Esophagus squamous epithelium (tissue), 4 donors: ENCODE measurements at regions not wholly inside any gene's neighbourhood (a gene's known extent, or its start where the extent isn't known, plus 50 kb on each side); places are given as distances from the start of the nearest gene placed in this dataset.

Experiments
- CTCF ChIP-seq, 6 experiments: fragments of 450-650 bp in 4 of 6; fragments of 200-600 bp in 2 of 6; sonication (generic) in 2 of 6; IDR thresholded peaks; one replicate each; pipeline ENCODE4 v1.5.1; 2016 to 2019; ENCODE audit warnings: antibody characterized with exemption in 6 of 6, mild to moderate bottlenecking in 4 of 6, moderate library complexity in 4 of 6
- POLR2A ChIP-seq, 4 donors: fragments of 450-650 bp; IDR thresholded peaks; one replicate each; pipeline ENCODE4 v1.6.1; 2017; ENCODE audit warnings: antibody characterized with exemption in 4 of 4, mild to moderate bottlenecking in 4 of 4, moderate library complexity in 3 of 4

DNA sequence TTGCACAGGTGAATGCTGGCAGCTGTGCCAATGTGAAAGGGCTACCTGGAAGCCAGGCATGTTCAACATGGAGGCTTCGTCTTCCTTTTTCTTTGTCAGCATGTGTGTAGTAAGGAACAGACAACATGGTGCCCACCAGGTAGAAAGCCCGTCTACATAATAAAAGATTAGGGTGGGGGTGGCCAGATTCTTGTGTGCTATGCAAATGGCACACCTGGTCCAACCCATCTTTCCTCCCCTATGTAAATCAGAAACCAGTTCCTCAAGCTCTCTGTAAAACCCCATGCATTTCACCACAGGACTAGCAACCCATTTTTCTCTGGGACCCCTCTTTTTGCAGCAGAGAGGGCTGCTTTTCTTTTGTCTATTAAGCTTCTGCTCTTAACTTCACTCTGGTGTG, 72.3 kb upstream of the ZP4 start:
- TF ChIP-seq CTCF (IDR thresholded peaks at IDR 0.05), result no peak
- TF ChIP-seq POLR2A (IDR thresholded peaks at IDR 0.05), result no peak
